A172 (cell line): ENCODE measurements at regions not wholly inside any gene's neighbourhood (a gene's known extent, or its start where the extent isn't known, plus 50 kb on each side); places are given as distances from the start of the nearest gene placed in this dataset.
"Not testable (repeated sequence)": the region's sequence is repeated elsewhere in the genome, so short reads cannot be mapped to it uniquely, and the experiment has no call there.

Experiments
- DNase-seq: peaks from one replicate; pipeline ENCODE4 v3.0.0-alpha.2; 2015; ENCODE audit warnings: low spot score

- DNase-seq, result no peak
These were observed 94.2 kb downstream of the OLIG3 start for GRCh38 chr6:137399881-137400443.

GRCh38 chr6:137395316-137395715 is 98.9 kb downstream of the OLIG3 start:
- no peak for DNase-seq

- DNase-seq, result no peak
These were observed 103.0 kb downstream of the OLIG3 start for GRCh38 chr6:137391061-137391814.

GRCh38 chr6:137390334-137390733 is 103.9 kb downstream of the OLIG3 start:
- peak; percentile 7 for DNase-seq

GRCh38 chr6:137389150-137389704 is 105.0 kb downstream of the OLIG3 start:
- DNase-seq, result peak; percentile 77

GRCh38 chr6:137387096-137387764 is 107.0 kb downstream of the OLIG3 start:
- no peak for DNase-seq

GRCh38 chr6:137383287-137383686 is 110.9 kb downstream of the OLIG3 start:
- DNase-seq, result not testable (repeated sequence)

GRCh38 chr6:137378090-137378369 is 116.2 kb downstream of the OLIG3 start:
- no peak for DNase-seq

GRCh38 chr6:137373296-137373695 is 120.9 kb downstream of the OLIG3 start:
- no peak for DNase-seq

- DNase-seq, result no peak
These were observed 121.7 kb downstream of the OLIG3 start for GRCh38 chr6:137372532-137372931.

GRCh38 chr6:137371634-137372016 is 122.6 kb downstream of the OLIG3 start:
- DNase-seq, result no peak

- DNase-seq, result no peak
These were observed 123.1 kb downstream of the OLIG3 start for GRCh38 chr6:137370871-137371633.

GRCh38 chr6:137369136-137369535 is 125.1 kb downstream of the OLIG3 start:
- DNase-seq, result no peak

GRCh38 chr6:137365707-137366437 is 128.3 kb downstream of the OLIG3 start:
- no peak for DNase-seq

GRCh38 chr6:137363805-137364138 is 130.4 kb downstream of the OLIG3 start:
- peak; percentile 21 for DNase-seq

- no peak for DNase-seq
These were observed 131.1 kb downstream of the OLIG3 start for GRCh38 chr6:137362878-137363804.

- DNase-seq, result no peak
These were observed 132.5 kb downstream of the OLIG3 start for GRCh38 chr6:137361701-137362100.

GRCh38 chr6:137358273-137358672 is 135.9 kb downstream of the OLIG3 start:
- DNase-seq, result no peak

GRCh38 chr6:137357948-137358266 is 136.3 kb downstream of the OLIG3 start:
- no peak for DNase-seq

GRCh38 chr6:137357263-137357947 is 136.8 kb downstream of the OLIG3 start:
- DNase-seq, result no peak
